ENCODE measurements at regions not wholly inside any gene's neighbourhood (a gene's known extent, or its start where the extent isn't known, plus 50 kb on each side); places are given as distances from the start of the nearest gene placed in this dataset.

DNA sequence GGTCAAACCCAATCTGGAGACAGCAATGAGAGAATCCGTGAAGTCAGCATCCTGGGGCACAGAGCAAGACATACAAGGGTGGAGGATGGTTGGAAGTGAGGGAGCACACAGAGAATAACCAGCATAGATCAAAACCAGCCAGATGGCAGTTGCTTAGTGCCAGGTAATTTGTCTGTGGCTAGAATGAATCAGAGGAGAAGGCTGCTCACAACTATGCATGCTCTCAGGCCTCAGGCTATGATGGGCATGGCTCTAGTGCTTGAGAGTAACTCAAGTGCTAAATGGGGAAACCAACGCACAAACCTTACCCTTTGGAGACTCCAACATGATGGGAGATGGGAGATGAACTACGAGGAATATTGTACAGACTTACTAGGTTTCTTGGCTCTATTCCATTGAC is 160.8 kb downstream of the DMRT2 start:
- no peak overlapping the region for H3K4me3 Mint-ChIP-seq

DNA sequence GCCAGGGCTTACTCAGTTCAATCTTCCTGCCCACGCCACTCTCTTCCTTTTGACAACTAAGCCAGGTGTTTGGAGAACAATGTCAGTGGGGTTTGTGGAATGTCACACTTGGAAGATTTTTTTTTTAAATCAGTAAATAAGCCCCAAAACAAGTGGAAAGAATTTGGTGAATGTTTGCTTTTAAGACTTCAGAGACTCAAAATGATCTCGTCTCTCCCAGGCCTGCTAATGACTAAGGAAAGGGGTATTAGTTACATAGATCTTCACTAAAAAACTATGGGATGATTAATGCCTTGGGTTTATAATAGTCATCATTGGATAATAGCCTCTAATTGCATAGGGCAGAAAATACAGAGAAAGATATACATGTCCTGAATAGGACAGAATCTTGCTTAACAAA is 166.4 kb downstream of the DMRT2 start:
- Mint-ChIP-seq H3K27me3 (no peaks in the 10 kb centered on the region), H3K4me3 (no peak overlapping the region), H3K36me3 (ENCODE audit: low read depth) (peaks cover 2% of the 10 kb centered on the region)

More for the DNA sequence above, 160.8 kb downstream of the DMRT2 start:
- H3K9me3 ChIP-seq (ENCODE audit: control insufficient read depth, low read length, poor library complexity, severe bottlenecking): no peaks in the 10 kb centered on the region
- no peaks in the 10 kb centered on the region for H3K27me3 Mint-ChIP-seq
- no peaks in the 10 kb centered on the region for H3K36me3 Mint-ChIP-seq (ENCODE audit: low read depth)
- DNase-seq: no peak
- H3K27ac Mint-ChIP-seq: no peak overlapping the region
- no peak for ATAC-seq
- H3K4me1 Mint-ChIP-seq: no peaks in the 10 kb centered on the region

DNA sequence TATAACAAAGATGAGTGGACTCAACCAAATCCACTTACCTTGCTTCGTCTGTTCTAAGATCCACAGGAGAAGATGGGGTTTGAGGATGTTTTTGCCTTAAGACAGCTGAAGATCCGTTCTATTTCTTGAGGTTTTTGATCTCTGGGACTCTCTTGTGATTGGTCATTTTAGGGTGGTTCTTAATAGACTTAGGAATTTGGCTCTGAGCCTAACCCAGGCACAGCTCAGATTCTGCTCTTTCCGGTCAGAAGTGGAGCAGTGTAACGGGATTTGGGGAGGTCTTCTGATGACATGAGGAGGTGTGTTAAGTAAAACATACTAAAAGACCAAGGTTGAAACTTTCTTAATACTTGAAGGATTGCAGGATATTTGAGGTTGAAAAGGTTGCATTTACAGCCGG is 166.9 kb downstream of the DMRT2 start:
- no peak overlapping the region for H3K27ac Mint-ChIP-seq
- H3K9me3 ChIP-seq (ENCODE audit: control insufficient read depth, low read length, poor library complexity, severe bottlenecking): no peaks in the 10 kb centered on the region
- no peaks in the 10 kb centered on the region for H3K27me3 Mint-ChIP-seq
- DNase-seq (no peak), ATAC-seq (no peak)
- no peak overlapping the region for H3K4me3 Mint-ChIP-seq
- H3K36me3 Mint-ChIP-seq (ENCODE audit: low read depth): peaks cover 2% of the 10 kb centered on the region
- no peaks in the 10 kb centered on the region for H3K4me1 Mint-ChIP-seq

More for the DNA sequence above, 166.4 kb downstream of the DMRT2 start:
- ATAC-seq: no peak
- Mint-ChIP-seq H3K27ac (no peak overlapping the region), H3K4me1 (no peaks in the 10 kb centered on the region)
- no peak for DNase-seq
- no peaks in the 10 kb centered on the region for H3K9me3 ChIP-seq (ENCODE audit: control insufficient read depth, low read length, poor library complexity, severe bottlenecking)

DNA sequence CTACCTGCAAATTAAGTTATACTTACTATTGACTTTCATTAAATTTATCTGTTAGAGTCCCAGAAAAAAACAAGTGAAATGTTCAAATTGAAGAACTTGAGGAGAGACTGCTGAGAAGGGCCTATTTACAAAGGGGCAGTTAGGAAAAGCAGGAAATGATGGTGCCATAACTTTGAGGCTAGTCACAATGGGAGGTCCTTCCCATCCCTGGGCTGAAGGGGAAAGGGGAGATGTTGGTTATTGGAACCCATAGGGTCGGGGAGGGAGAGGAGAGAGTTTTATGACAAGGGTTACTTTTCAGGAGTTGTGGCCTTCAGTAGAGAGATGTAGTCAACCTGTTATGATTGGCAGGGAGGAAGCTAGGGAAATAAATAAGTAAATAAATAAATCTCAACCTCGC is 169.1 kb downstream of the DMRT2 start:
- H3K27ac Mint-ChIP-seq: no peak overlapping the region
- no peak for DNase-seq
- H3K4me3 Mint-ChIP-seq: no peak overlapping the region
- ATAC-seq: no peak
- no peaks in the 10 kb centered on the region for H3K27me3 Mint-ChIP-seq
- no peaks in the 10 kb centered on the region for H3K9me3 ChIP-seq (ENCODE audit: control insufficient read depth, low read length, poor library complexity, severe bottlenecking)
- peaks cover 2% of the 10 kb centered on the region for H3K36me3 Mint-ChIP-seq (ENCODE audit: low read depth)
- no peaks in the 10 kb centered on the region for H3K4me1 Mint-ChIP-seq

DNA sequence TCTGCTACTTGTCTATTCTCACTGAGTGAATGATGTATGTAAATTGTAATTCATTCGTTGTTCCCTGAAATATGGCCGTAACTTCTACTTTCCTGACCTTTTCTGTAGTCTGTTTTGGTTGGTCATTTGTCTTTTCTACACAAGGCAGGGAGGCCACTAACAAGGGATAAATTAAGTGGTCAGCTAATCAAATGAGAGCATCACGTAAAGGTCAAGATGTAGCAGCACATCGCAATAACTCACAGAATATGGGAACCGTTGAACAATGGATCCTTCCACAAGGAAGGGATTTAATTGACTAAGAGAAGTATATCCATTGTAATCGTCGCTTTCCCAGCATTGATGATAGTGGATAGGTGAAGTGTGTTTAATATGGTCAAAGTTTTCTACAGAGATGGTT is 171.1 kb downstream of the DMRT2 start:
- peaks cover 2% of the 10 kb centered on the region for H3K36me3 Mint-ChIP-seq (ENCODE audit: low read depth)
- DNase-seq: no peak
- no peaks in the 10 kb centered on the region for H3K27me3 Mint-ChIP-seq
- H3K9me3 ChIP-seq (ENCODE audit: control insufficient read depth, low read length, poor library complexity, severe bottlenecking): no peaks in the 10 kb centered on the region
- no peak overlapping the region for H3K27ac Mint-ChIP-seq
- no peaks in the 10 kb centered on the region for H3K4me1 Mint-ChIP-seq
- no peak overlapping the region for H3K4me3 Mint-ChIP-seq
- no peak for ATAC-seq

DNA sequence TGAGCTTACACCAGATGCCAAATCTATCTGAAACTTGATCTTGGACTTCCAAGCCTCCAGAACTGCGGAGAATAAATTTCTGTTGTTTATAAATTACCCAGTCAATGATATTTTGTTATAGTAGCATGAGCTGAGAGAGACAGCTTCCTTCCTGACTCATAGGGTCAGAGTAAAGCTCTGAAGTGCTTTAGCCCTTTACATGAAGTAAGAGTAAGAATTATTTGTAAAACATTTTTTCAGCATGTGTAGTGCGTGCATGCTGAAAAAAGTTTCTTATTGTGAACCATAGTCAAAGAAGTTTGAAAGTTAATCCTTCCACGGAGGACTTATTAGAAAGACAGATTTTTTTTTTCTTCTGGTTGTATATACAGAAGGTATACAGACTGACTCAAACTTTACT is 172.4 kb downstream of the DMRT2 start:
- Mint-ChIP-seq H3K36me3 (ENCODE audit: low read depth) (peaks cover 2% of the 10 kb centered on the region), H3K27me3 (no peaks in the 10 kb centered on the region), H3K27ac (no peak overlapping the region), H3K4me3 (no peak overlapping the region), H3K4me1 (no peaks in the 10 kb centered on the region)
- no peak for DNase-seq
- no peaks in the 10 kb centered on the region for H3K9me3 ChIP-seq (ENCODE audit: control insufficient read depth, low read length, poor library complexity, severe bottlenecking)
- ATAC-seq: no peak

DNA sequence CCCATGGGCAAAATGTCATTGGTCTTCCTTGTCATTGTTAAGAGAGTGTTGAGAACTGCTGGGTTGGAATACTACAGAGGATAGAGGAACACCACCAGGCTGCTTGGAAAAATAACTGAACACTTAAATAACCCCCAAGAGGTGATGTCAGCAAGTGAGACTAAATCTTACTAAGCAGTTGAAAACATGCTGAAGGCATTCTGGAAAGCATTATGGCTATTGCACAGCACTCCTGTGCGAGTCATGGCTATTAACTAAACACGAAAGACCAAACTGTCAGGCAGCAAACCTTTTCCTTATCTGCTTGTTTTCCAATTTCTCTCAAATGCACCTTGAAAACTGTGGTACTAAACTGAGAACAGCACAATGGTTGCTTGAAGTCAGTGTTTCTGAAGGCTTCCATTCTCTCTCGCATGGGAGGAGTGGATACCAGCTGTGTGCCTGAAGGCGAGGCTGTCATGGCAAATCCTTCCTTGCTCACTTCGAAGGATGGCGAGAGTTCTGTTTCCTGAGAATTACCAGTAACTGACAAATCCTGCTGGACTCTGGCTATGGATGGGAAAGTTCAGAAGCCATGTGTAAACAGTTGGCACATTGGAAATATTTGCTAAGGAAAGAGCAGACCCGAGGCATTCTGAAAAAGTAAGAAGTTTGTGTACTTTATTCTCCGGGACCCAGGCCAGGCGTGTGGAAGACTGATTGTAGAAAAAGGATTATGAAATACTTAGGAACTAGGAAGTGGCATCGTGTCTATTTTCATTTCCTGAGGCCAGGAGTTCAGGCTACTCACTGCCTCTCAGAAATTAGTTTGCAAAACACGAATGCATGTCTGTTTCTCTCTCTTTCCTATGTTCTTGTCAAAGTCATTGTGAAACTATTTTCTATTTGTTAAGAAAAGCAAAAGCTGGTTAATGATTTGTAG is 182.1 kb downstream of the DMRT2 start:
- DNase-seq (no peak), ATAC-seq (no peak)
- H3K27me3 Mint-ChIP-seq: peaks cover 12% of the 10 kb centered on the region
- no peaks in the 10 kb centered on the region for H3K36me3 Mint-ChIP-seq (ENCODE audit: low read depth)
- no peaks in the 10 kb centered on the region for H3K9me3 ChIP-seq (ENCODE audit: control insufficient read depth, low read length, poor library complexity, severe bottlenecking)
- no peak overlapping the region for H3K27ac Mint-ChIP-seq
- no peak overlapping the region for H3K4me3 Mint-ChIP-seq
- no peaks in the 10 kb centered on the region for H3K4me1 Mint-ChIP-seq

DNA sequence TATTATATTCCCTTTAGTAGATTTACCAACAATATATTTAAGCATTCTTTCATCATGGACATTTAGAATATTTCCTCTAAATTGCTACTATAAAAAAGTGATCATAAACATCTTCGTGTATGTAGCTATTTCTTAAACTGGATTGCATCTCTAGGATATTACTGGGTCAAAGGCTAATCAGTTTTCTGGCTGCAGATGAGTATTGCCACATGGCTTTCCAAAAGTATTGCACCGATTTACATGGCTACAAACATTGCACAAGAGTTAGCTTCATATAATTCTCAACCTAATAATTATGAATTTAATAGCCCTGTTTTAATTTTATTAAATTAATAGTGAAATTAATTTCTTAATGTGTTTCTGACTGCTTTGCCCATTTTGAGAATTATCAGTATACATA is 183.4 kb downstream of the DMRT2 start:
- H3K9me3 ChIP-seq (ENCODE audit: control insufficient read depth, low read length, poor library complexity, severe bottlenecking): no peaks in the 10 kb centered on the region
- Mint-ChIP-seq H3K27ac (no peak overlapping the region), H3K4me3 (no peak overlapping the region), H3K27me3 (peaks cover 12% of the 10 kb centered on the region), H3K36me3 (ENCODE audit: low read depth) (no peaks in the 10 kb centered on the region), H3K4me1 (no peaks in the 10 kb centered on the region)
- DNase-seq (no peak), ATAC-seq (no peak)

DNA sequence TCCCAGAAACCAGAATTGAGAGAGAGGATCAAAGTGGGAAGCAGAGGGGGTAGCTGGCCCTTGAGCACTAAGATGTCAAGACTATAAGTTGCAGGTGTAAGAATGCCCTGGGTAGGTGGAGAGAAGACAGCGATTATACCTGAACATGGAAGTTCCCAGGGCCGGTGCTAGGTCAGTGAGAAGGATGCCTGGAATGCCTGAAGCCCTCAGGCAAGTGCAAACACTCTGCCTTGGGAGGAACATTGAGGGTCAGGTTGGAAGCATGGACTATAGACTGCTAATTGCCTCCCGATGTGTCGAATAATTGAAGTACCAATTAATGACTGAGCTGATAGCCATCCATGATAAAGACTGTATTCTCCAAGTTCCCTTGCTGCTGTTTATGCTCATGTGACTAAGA is 185.5 kb downstream of the DMRT2 start:
- no peaks in the 10 kb centered on the region for H3K4me1 Mint-ChIP-seq
- no peak overlapping the region for H3K27ac Mint-ChIP-seq
- DNase-seq (no peak), ATAC-seq (no peak)
- H3K9me3 ChIP-seq (ENCODE audit: control insufficient read depth, low read length, poor library complexity, severe bottlenecking): no peaks in the 10 kb centered on the region
- H3K4me3 Mint-ChIP-seq: no peak overlapping the region
- H3K36me3 Mint-ChIP-seq (ENCODE audit: low read depth): no peaks in the 10 kb centered on the region
- peaks cover 12% of the 10 kb centered on the region for H3K27me3 Mint-ChIP-seq

DNA sequence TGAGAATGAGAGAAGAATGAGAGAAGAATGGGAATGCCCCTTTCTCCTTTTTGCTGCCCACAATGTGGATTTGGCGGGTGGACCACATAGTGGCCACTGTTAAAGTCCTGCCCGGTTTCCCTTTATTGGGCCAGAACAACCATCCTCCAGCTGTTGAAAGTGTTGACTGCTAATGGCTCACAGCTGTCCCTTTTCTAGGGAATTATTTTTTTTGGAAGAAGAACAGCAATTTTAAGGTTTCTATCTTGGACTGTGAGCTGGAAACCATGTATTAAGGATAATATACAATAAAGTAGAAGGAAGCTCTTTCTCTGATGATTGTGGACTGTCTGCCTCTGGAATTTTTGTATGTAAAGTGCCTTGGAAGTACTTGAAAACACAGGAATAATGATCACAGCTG is 185.9 kb downstream of the DMRT2 start:
- DNase-seq: no peak
- Mint-ChIP-seq H3K36me3 (ENCODE audit: low read depth) (no peaks in the 10 kb centered on the region), H3K27ac (no peak overlapping the region), H3K4me1 (no peaks in the 10 kb centered on the region), H3K27me3 (peaks cover 14% of the 10 kb centered on the region), H3K4me3 (no peak overlapping the region)
- ATAC-seq: no peak
- H3K9me3 ChIP-seq (ENCODE audit: control insufficient read depth, low read length, poor library complexity, severe bottlenecking): no peaks in the 10 kb centered on the region

DNA sequence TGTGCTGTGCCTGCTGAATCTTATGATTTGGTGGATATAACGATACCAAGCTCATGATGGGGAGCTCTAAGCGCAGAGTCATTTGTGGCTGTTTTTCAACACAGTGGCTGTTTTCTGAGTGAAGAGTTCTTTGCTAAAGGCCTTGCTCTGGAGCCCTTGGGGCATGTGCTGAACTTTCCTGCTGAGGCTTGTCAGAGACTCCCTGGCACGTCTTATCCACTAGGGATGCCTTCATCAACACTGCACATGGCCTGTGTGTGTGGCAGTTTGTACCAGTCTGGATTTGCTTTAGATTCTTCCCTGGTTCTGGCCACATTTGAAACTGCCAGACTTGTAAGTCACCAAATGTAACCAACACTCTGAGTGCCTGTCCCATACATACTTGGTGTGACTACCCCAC is 188.2 kb downstream of the DMRT2 start:
- no peak for DNase-seq
- no peaks in the 10 kb centered on the region for H3K36me3 Mint-ChIP-seq (ENCODE audit: low read depth)
- no peak overlapping the region for H3K4me3 Mint-ChIP-seq
- peaks cover 20% of the 10 kb centered on the region for H3K27me3 Mint-ChIP-seq
- H3K9me3 ChIP-seq (ENCODE audit: control insufficient read depth, low read length, poor library complexity, severe bottlenecking): no peaks in the 10 kb centered on the region
- ATAC-seq: no peak
- no peak overlapping the region for H3K27ac Mint-ChIP-seq
- no peaks in the 10 kb centered on the region for H3K4me1 Mint-ChIP-seq

DNA sequence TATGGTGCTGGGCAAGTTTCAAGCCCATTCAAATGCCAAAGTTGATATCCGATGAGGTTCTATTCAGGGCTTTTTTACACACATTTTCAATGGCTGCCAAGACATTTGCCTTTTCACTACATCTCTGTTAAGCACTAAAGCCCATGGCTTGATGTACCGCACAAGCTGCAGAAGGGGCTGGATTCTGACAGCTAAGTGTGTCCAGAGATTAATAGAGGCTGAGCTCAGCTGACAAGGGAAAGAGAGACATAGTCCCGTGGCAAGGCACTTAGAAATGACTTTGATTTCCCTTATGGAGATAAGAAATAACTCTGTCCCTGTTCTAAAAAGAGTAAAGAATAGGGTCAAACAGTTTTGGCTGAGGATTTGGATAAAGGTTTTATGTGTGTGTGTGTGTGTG is 198.6 kb downstream of the DMRT2 start:
- no peaks in the 10 kb centered on the region for H3K9me3 ChIP-seq (ENCODE audit: control insufficient read depth, low read length, poor library complexity, severe bottlenecking)
- Mint-ChIP-seq H3K36me3 (ENCODE audit: low read depth) (no peaks in the 10 kb centered on the region), H3K4me1 (no peaks in the 10 kb centered on the region), H3K4me3 (no peak overlapping the region), H3K27ac (no peak overlapping the region), H3K27me3 (no peaks in the 10 kb centered on the region)
- no peak for DNase-seq
- no peak for ATAC-seq

DNA sequence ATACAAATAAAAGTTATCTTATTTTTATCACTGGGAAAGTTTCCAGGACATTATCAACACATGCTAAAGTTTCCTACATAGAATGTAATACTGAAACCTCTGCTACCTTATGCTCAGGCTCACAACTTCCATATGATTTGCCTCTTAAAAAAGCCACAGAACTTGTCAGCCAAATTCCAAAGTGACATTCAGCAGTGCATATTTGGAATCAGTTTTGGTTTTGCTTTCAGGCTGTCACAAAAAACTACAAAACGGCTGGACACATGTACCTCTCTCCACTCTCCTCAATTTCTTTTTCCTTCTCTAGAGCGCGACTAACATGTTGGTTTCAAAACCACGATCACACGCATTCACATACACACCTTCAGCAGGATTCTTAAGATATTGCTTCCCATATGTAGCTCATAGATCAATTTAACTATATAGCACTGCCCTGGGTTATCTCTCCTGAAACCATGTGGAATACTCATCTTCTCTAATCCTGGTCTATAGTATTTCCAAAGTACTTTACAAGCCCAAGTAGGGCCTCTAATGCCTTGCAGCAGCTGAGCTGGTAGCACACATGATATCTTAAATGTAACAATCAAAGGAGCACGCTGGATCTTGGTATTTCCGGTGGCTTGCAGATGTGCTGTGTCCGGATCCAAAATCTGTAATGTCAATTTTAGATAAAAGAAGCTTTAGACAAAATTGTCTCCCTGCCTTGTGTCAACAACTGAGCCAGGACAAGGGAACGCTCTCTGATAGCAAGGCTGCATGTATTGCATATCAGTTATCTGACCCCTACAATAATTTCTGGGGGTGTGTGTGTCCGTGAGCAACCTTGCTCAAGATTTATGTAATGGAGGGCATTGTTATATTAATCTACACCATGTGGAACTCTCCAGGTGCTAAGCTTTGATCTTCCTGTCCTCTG is 203.2 kb downstream of the DMRT2 start:
- H3K36me3 Mint-ChIP-seq (ENCODE audit: low read depth): no peaks in the 10 kb centered on the region
- no peaks in the 10 kb centered on the region for H3K4me1 Mint-ChIP-seq
- DNase-seq: no peak
- no peak overlapping the region for H3K4me3 Mint-ChIP-seq
- H3K9me3 ChIP-seq (ENCODE audit: control insufficient read depth, low read length, poor library complexity, severe bottlenecking): no peaks in the 10 kb centered on the region
- H3K27me3 Mint-ChIP-seq: peaks cover 9% of the 10 kb centered on the region
- H3K27ac Mint-ChIP-seq: no peak overlapping the region
- ATAC-seq: no peak
